H1 (cell line): ENCODE measurements at regions not wholly inside any gene's neighbourhood (a gene's known extent, or its start where the extent isn't known, plus 50 kb on each side); places are given as distances from the start of the nearest gene placed in this dataset.

Experiments used
- CTCF ChIA-PET: fragments of 300-600 bp; sonication (Branson Sonifier 250); formaldehyde crosslinking; loops from one replicate; lab custom pipeline; 2021; ENCODE audit not compliant: partially characterized antibody; lab: Charles Lee
- POLR2A ChIA-PET: fragments of 300-600 bp; sonication (Branson Sonifier 250); formaldehyde crosslinking; loops from one replicate; lab custom pipeline; 2021; ENCODE audit warnings: inconsistent platforms; ENCODE audit not compliant: partially characterized antibody; lab: Charles Lee
- DNase-seq, 2 experiments: peaks; one replicate each; pipeline versions ENCODE4 v3.0.0 to v3.0.0-alpha.2; 2010 to 2022; ENCODE audit warnings: low spot score in 2 of 2, low read depth in 1 of 2, mixed read lengths in 1 of 2
- FAIRE-seq: peaks from 2 replicates; lab custom pipeline; 2011; peaks lifted over from hg19 to GRCh38; lab: Jason Lieb, UNC
- H2AFZ ChIP-seq: 2 replicates; pipeline ENCODE4 v1.8.1; 2012; ENCODE audit warnings: low read length, inconsistent platforms
- H2AK5ac ChIP-seq: 2 replicates; pipeline ENCODE4 v1.6.1; 2013; ENCODE audit warnings: low read depth, low read length
- H2BK120ac ChIP-seq: replicated peaks from 2 replicates; pipeline ENCODE3; 2013; ENCODE audit warnings: low read depth, low read length, inconsistent platforms
- H2BK12ac ChIP-seq: 2 replicates; pipeline ENCODE4 v1.6.1; 2013; ENCODE audit warnings: low read depth, low read length
- H2BK15ac ChIP-seq: 2 replicates; pipeline ENCODE4 v1.6.1; 2013; ENCODE audit warnings: low read length
- H2BK20ac ChIP-seq: 2 replicates; pipeline ENCODE4 v1.6.1; 2013; ENCODE audit warnings: low read length
- H2BK5ac ChIP-seq: 2 replicates; pipeline ENCODE4 v1.6.1; 2013; ENCODE audit warnings: low read depth, low read length
- H3K14ac ChIP-seq: 2 replicates; pipeline ENCODE4 v1.6.1; 2013; ENCODE audit warnings: inconsistent platforms; ENCODE audit not compliant: insufficient read length
- H3K18ac ChIP-seq: 2 replicates; pipeline ENCODE4 v1.6.1; 2013; ENCODE audit warnings: low read length; ENCODE audit errors: extremely low read depth
- H3K23ac ChIP-seq: 2 replicates; pipeline ENCODE4 v1.6.1; 2013; ENCODE audit warnings: inconsistent platforms; ENCODE audit not compliant: insufficient read length
- H3K23me2 ChIP-seq: 2 replicates; pipeline ENCODE4 v1.6.1; 2013; ENCODE audit warnings: low read depth, low read length
- H3K27ac ChIP-seq: 2 replicates; pipeline ENCODE4 v1.6.1; 2011; ENCODE audit warnings: low read depth, low read length, inconsistent platforms
- H3K27me3 ChIP-seq, 4 experiments: replicated peaks in 1 of 4; 1 replicate in 1 of 4; 2 replicates in 3 of 4; pipeline versions ENCODE4 v1.6.1 to v1.8.1; 2011 to 2013; ENCODE audit warnings: low read length in 3 of 4, mild to moderate bottlenecking in 3 of 4, inconsistent platforms in 2 of 4, mixed read lengths in 2 of 4, moderate library complexity in 1 of 4; ENCODE audit not compliant: control insufficient read depth in 3 of 4, insufficient read depth in 3 of 4; ENCODE audit errors: extremely low read depth in 1 of 4
- H3K36me3 ChIP-seq, 4 experiments: 2 replicates each; pipeline versions ENCODE4 v1.6.1 to v1.8.1; 2011 to 2013; ENCODE audit warnings: mild to moderate bottlenecking in 4 of 4, low read length in 3 of 4, moderate library complexity in 2 of 4, control low read depth in 1 of 4, inconsistent platforms in 1 of 4; ENCODE audit not compliant: insufficient read depth in 4 of 4, control insufficient read depth in 2 of 4
- H3K4ac ChIP-seq: replicated peaks from 2 replicates; pipeline ENCODE3; 2013; ENCODE audit warnings: low read length, low read depth, mixed read lengths, inconsistent platforms; ENCODE audit not compliant: insufficient read length
- H3K4me1 ChIP-seq, 4 experiments: replicated peaks in 1 of 4; 1 replicate in 1 of 4; 2 replicates in 3 of 4; pipeline versions ENCODE4 v1.6.1 to v1.8.1; 2011 to 2013; ENCODE audit warnings: low read length in 3 of 4, inconsistent platforms in 2 of 4, mixed read lengths in 1 of 4; ENCODE audit not compliant: insufficient read depth in 4 of 4, control insufficient read depth in 3 of 4
- H3K4me2 ChIP-seq, 2 experiments: 2 replicates each; pipeline versions ENCODE4 v1.6.1 to v1.8.1; 2011 to 2013; ENCODE audit warnings: low read depth in 2 of 2, low read length in 2 of 2, control low read depth in 1 of 2, inconsistent platforms in 1 of 2, mild to moderate bottlenecking in 1 of 2; ENCODE audit not compliant: insufficient read depth in 1 of 2
- H3K4me3 ChIP-seq, 4 experiments: fragments of 200-600, 300-600 bp in 1 of 4; sonication (generic), shearing (Covaris generic), sonication (Bioruptor Twin) in 1 of 4; 2 replicates each; pipeline versions ENCODE4 v1.5.1 to v1.8.1; 2011 to 2016; ENCODE audit warnings: low read length in 4 of 4, low read depth in 3 of 4, control low read depth in 2 of 4, inconsistent platforms in 2 of 4, mild to moderate bottlenecking in 2 of 4, mixed read lengths in 1 of 4, moderate library complexity in 1 of 4; ENCODE audit not compliant: insufficient read depth in 2 of 4; ENCODE audit errors: extremely low read depth in 1 of 4
- H3K56ac ChIP-seq: replicated peaks from 2 replicates; pipeline ENCODE3; 2013; ENCODE audit warnings: low read depth, mild to moderate bottlenecking, mixed read lengths, low read length, inconsistent platforms; ENCODE audit not compliant: insufficient read length
- H3K79me1 ChIP-seq: 2 replicates; pipeline ENCODE4 v1.6.1; 2013; ENCODE audit warnings: low read depth, low read length, control low read depth
- H3K79me2 ChIP-seq, 2 experiments: 2 replicates each; pipeline versions ENCODE4 v1.6.1 to v1.8.1; 2012 to 2013; ENCODE audit warnings: low read length in 2 of 2, mild to moderate bottlenecking in 2 of 2, inconsistent platforms in 1 of 2; ENCODE audit not compliant: insufficient read depth in 2 of 2, control insufficient read depth in 1 of 2
- H3K9ac ChIP-seq, 4 experiments: replicated peaks in 1 of 4; 1 replicate in 1 of 4; 2 replicates in 3 of 4; pipeline versions ENCODE4 v1.6.1 to v1.8.1; 2011 to 2013; ENCODE audit warnings: low read depth in 3 of 4, low read length in 3 of 4, control low read depth in 2 of 4, mild to moderate bottlenecking in 2 of 4, moderate library complexity in 2 of 4, inconsistent platforms in 1 of 4; ENCODE audit errors: extremely low read depth in 1 of 4
- H3K9me3 ChIP-seq, 2 experiments: 2 replicates each; pipeline versions ENCODE4 v1.6.1 to v1.8.1; 2012 to 2013; ENCODE audit warnings: mild to moderate bottlenecking in 2 of 2, moderate library complexity in 2 of 2, control low read depth in 1 of 2, inconsistent platforms in 1 of 2, low read depth in 1 of 2, low read length in 1 of 2, mixed read lengths in 1 of 2; ENCODE audit not compliant: insufficient read depth in 2 of 2
- H4K20me1 ChIP-seq, 2 experiments: replicated peaks in 1 of 2; 2 replicates each; pipeline versions ENCODE3 to v1.8.1; 2011 to 2013; ENCODE audit warnings: inconsistent platforms in 2 of 2, low read length in 2 of 2, mild to moderate bottlenecking in 1 of 2; ENCODE audit not compliant: insufficient read depth in 2 of 2, control insufficient read depth in 1 of 2
- H4K5ac ChIP-seq: 2 replicates; pipeline ENCODE4 v1.6.1; 2013; ENCODE audit warnings: low read length, low read depth, mixed read lengths, inconsistent platforms; ENCODE audit not compliant: insufficient read length
- H4K8ac ChIP-seq: 2 replicates; pipeline ENCODE4 v1.8.0; 2013; ENCODE audit warnings: mild to moderate bottlenecking, moderate library complexity, low read length, inconsistent platforms; ENCODE audit not compliant: insufficient read depth; ENCODE audit errors: extremely low read depth
- H4K91ac ChIP-seq: replicated peaks from 2 replicates; pipeline ENCODE3; 2013; ENCODE audit warnings: low read length, mixed read lengths, inconsistent platforms; ENCODE audit not compliant: insufficient read length
- BACH1 ChIP-seq: IDR thresholded peaks from 2 replicates; pipeline ENCODE4 v1.6.1; 2012; ENCODE audit warnings: low read length, improper control_type of control experiment
- CHD2 ChIP-seq: IDR thresholded peaks from 2 replicates; pipeline ENCODE4 v1.6.1; 2012; ENCODE audit warnings: low read length, improper control_type of control experiment
- GABPA ChIP-seq: IDR thresholded peaks from 2 replicates; pipeline ENCODE4 v1.6.1; 2011; ENCODE audit warnings: mild to moderate bottlenecking, low read length, moderate library complexity, borderline replicate concordance; ENCODE audit not compliant: insufficient read depth
- POLR2A ChIP-seq, 2 experiments: IDR thresholded peaks; 1 replicate in 1 of 2; 2 replicates in 1 of 2; pipeline ENCODE4 v1.6.1; 2011; ENCODE audit warnings: low read depth in 2 of 2, low read length in 2 of 2, mild to moderate bottlenecking in 2 of 2; ENCODE audit errors: control extremely low read depth in 1 of 2
- POLR2AphosphoS5 ChIP-seq: IDR thresholded peaks from 2 replicates; pipeline ENCODE4 v1.6.1; 2011; ENCODE audit warnings: low read depth, low read length
- ZNF274 ChIP-seq: IDR thresholded peaks from 2 replicates; pipeline ENCODE4 v1.7.0; 2012; ENCODE audit warnings: low read length, borderline replicate concordance; ENCODE audit errors: extremely low read depth
- WGBS, 2 experiments: shearing (Covaris generic) in 1 of 2; methylation state at CpG; one replicate each; pipeline versions ENCODE4 v1.1.6 to v1.1.7; 2013 to 2015; ENCODE audit warnings: low lambda C conversion rate in 2 of 2, mixed read lengths in 2 of 2, inconsistent platforms in 1 of 2, low coverage in 1 of 2, missing lambda C conversion rate in 1 of 2; ENCODE audit not compliant: insufficient replicate concordance in 2 of 2, insufficient coverage in 1 of 2, insufficient read length in 1 of 2; ENCODE audit errors: extremely low coverage in 1 of 2, missing lambda C conversion rate in 1 of 2; 5-methylcytosine and 5-hydroxymethylcytosine counted together

- no peak for DNase-seq
- 0 out of 4 replicates have a peak overlapping the region, but pooled peaks of 1 of the 2 experiments have one; percentile 28 for H3K4me2 ChIP-seq
- H4K5ac ChIP-seq: no peak overlapping the region
- no peak overlapping the region for H3K9ac ChIP-seq
- H3K27ac ChIP-seq: no peak overlapping the region
- no peaks in the 10 kb centered on the region for H3K9me3 ChIP-seq
- ChIA-PET POLR2A (interaction anchor here (1.3 kb wide), 2 partner anchors 9 to 19 kb away, joined by 3 read pairs; no protein-coding TSS in a partner anchor), CTCF (interaction anchor here (0.8 to 2.4 kb wide), 9 partner anchors 19 to 163 kb away, joined by 3 to 6 read pairs (median 3); no protein-coding TSS in a partner anchor)
- no peak overlapping the region for H2AFZ ChIP-seq
- no peak overlapping the region for H2BK12ac ChIP-seq
- peak overlapping the region; percentile 27; the same call in 1 of the 2 replicates for H2BK20ac ChIP-seq
- no peak overlapping the region for H2BK15ac ChIP-seq
- no peaks in the 10 kb centered on the region for H3K79me1 ChIP-seq
- peak overlapping the region; percentile 42 for H3K18ac ChIP-seq
- no peak overlapping the region for H3K14ac ChIP-seq
- H2AK5ac ChIP-seq: no peak overlapping the region
- H3K23ac ChIP-seq: no peak overlapping the region
- no peak overlapping the region for H4K8ac ChIP-seq
- H4K20me1 ChIP-seq: no peaks in the 10 kb centered on the region
- H3K56ac ChIP-seq: no peak overlapping the region
- H3K4me3 ChIP-seq: no peak overlapping the region
- H4K91ac ChIP-seq: no peak overlapping the region
- H3K36me3 ChIP-seq: no peaks in the 10 kb centered on the region; a peak in 1 of 8 replicates
- H2BK120ac ChIP-seq: no peak overlapping the region
- H3K23me2 ChIP-seq: peaks cover 3% of the 10 kb centered on the region; the same call in 1 of the 2 replicates
- H3K27me3 ChIP-seq: no peaks in the 10 kb centered on the region
- FAIRE-seq: no peak
- no peak overlapping the region for H2BK5ac ChIP-seq
- peaks cover 0 to 15% (median 8%) of the 10 kb centered on the region in 4 experiments; a peak in 6 of 7 replicates for H3K4me1 ChIP-seq
- WGBS, 2 experiments: 90% methylated on average over 3 of the region's 3 CpGs; no CpG with 5 or more reads in 1 of the 2 experiments
- TF ChIP-seq POLR2AphosphoS5 (no peak), ZNF274 (no peak), BACH1 (no peak), CHD2 (no peak), POLR2A (IDR thresholded peaks at IDR 0.05; ENCODE audit: control extremely low read depth in 1 of 2, low read depth in 2 of 2, low read length in 2 of 2) (no peak), GABPA (no peak)
- H3K4ac ChIP-seq: no peak overlapping the region
- no peaks in the 10 kb centered on the region for H3K79me2 ChIP-seq
Observed at GRCh38 chr10:78894841-78895195, 173.9 kb upstream of the ZMIZ1 start.
